C4-2B (cell line): ENCODE measurements at regions not wholly inside any gene's neighbourhood (a gene's known extent, or its start where the extent isn't known, plus 50 kb on each side); places are given as distances from the start of the nearest gene placed in this dataset.

Experiments
- ZFX ChIP-seq: fragments of 450-650 bp; IDR thresholded peaks from 2 replicates; pipeline ENCODE4 v1.6.1; 2017
- TF ChIP-seq, protein P1 (sequence below): fragments of 450-650 bp; conservative IDR thresholded peaks from 2 replicates; pipeline ENCODE4 v1.5.1; 2017; ENCODE audit warnings: mild to moderate bottlenecking

- TF ChIP-seq, protein P1, sequence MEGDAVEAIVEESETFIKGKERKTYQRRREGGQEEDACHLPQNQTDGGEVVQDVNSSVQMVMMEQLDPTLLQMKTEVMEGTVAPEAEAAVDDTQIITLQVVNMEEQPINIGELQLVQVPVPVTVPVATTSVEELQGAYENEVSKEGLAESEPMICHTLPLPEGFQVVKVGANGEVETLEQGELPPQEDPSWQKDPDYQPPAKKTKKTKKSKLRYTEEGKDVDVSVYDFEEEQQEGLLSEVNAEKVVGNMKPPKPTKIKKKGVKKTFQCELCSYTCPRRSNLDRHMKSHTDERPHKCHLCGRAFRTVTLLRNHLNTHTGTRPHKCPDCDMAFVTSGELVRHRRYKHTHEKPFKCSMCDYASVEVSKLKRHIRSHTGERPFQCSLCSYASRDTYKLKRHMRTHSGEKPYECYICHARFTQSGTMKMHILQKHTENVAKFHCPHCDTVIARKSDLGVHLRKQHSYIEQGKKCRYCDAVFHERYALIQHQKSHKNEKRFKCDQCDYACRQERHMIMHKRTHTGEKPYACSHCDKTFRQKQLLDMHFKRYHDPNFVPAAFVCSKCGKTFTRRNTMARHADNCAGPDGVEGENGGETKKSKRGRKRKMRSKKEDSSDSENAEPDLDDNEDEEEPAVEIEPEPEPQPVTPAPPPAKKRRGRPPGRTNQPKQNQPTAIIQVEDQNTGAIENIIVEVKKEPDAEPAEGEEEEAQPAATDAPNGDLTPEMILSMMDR: no peak
- no peak for TF ChIP-seq ZFX
Observed at GRCh38 chr7:135812148-135812547, 63.5 kb upstream of the FAM180A start.
